ENCODE measurements at regions not wholly inside any gene's neighbourhood (a gene's known extent, or its start where the extent isn't known, plus 50 kb on each side); places are given as distances from the start of the nearest gene placed in this dataset.

DNA sequence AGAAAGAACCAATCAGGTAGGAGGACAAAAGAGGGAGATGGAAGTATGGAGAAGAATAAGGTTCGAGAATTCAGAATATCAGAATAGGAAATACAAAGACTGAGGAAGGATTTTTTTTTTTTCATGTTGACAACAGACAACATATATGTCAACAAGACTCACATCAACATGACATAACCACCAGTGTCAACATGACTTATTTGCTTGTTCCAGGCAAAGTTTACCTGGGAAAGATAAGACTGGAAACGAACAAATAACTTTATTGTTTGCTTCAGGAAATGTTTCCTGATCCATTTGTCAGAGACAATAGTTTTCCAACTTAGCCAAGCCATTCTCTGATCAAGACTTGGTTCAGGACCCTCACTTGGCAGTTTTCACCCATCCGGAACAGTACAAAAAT lies 321.9 kb upstream of the NETO1 start:
- TF ChIP-seq, protein P1, sequence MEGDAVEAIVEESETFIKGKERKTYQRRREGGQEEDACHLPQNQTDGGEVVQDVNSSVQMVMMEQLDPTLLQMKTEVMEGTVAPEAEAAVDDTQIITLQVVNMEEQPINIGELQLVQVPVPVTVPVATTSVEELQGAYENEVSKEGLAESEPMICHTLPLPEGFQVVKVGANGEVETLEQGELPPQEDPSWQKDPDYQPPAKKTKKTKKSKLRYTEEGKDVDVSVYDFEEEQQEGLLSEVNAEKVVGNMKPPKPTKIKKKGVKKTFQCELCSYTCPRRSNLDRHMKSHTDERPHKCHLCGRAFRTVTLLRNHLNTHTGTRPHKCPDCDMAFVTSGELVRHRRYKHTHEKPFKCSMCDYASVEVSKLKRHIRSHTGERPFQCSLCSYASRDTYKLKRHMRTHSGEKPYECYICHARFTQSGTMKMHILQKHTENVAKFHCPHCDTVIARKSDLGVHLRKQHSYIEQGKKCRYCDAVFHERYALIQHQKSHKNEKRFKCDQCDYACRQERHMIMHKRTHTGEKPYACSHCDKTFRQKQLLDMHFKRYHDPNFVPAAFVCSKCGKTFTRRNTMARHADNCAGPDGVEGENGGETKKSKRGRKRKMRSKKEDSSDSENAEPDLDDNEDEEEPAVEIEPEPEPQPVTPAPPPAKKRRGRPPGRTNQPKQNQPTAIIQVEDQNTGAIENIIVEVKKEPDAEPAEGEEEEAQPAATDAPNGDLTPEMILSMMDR (IDR thresholded peaks at IDR 0.05; ENCODE audit: poor library complexity): no peak
- no peak for TF ChIP-seq EZH2phosphoT487 (IDR thresholded peaks at IDR 0.05; ENCODE audit: low read depth, severe bottlenecking, unreplicated experiment)
- TF ChIP-seq EZH2 (IDR thresholded peaks at IDR 0.05; ENCODE audit: borderline replicate concordance): no peak

All from hepatocyte (in vitro differentiated cells).